Astrocyte (in vitro differentiated cells and primary cell): ENCODE measurements at regions not wholly inside any gene's neighbourhood (a gene's known extent, or its start where the extent isn't known, plus 50 kb on each side); places are given as distances from the start of the nearest gene placed in this dataset.
"Not testable (repeated sequence)": the region's sequence is repeated elsewhere in the genome, so short reads cannot be mapped to it uniquely, and the experiment has no call there.

Experiments used
- DNase-seq: peaks from one replicate; pipeline ENCODE4 v3.0.0-alpha.2; 2010; ENCODE audit warnings: low read depth
- FAIRE-seq: peaks from 2 replicates; lab custom pipeline; 2011; peaks lifted over from hg19 to GRCh38; lab: Jason Lieb, UNC
- H2AFZ ChIP-seq: 2 replicates; pipeline ENCODE4 v1.6.0; 2012; ENCODE audit warnings: low read depth, low read length, inconsistent platforms
- H3K27ac ChIP-seq: 2 replicates; pipeline ENCODE4 v1.5.1; 2011; ENCODE audit warnings: low read depth, low read length, inconsistent platforms
- H3K27me3 ChIP-seq: 2 replicates; pipeline ENCODE4 v1.6.0; 2011; ENCODE audit warnings: low read length, inconsistent platforms; ENCODE audit not compliant: insufficient read depth
- H3K36me3 ChIP-seq: 2 replicates; pipeline ENCODE4 v1.5.1; 2011; ENCODE audit warnings: low read length, inconsistent platforms; ENCODE audit not compliant: insufficient read depth
- H3K4me1 ChIP-seq: 2 replicates; pipeline ENCODE4 v1.5.1; 2011; ENCODE audit warnings: low read length, inconsistent platforms; ENCODE audit not compliant: insufficient read depth
- H3K4me2 ChIP-seq: 2 replicates; pipeline ENCODE4 v1.6.0; 2012; ENCODE audit warnings: low read length, inconsistent platforms
- H3K4me3 ChIP-seq: 2 replicates; pipeline ENCODE4 v1.5.1; 2011; ENCODE audit warnings: low read depth, mild to moderate bottlenecking, low read length, inconsistent platforms; ENCODE audit not compliant: insufficient read depth
- H3K79me2 ChIP-seq: 2 replicates; pipeline ENCODE4 v1.6.0; 2012; ENCODE audit warnings: mild to moderate bottlenecking, low read length, inconsistent platforms; ENCODE audit not compliant: insufficient read depth
- H3K9ac ChIP-seq: 2 replicates; pipeline ENCODE4 v1.6.0; 2012; ENCODE audit warnings: mild to moderate bottlenecking, low read length, inconsistent platforms
- H3K9me3 ChIP-seq: 2 replicates; pipeline ENCODE4 v1.5.1; 2012; ENCODE audit warnings: low read depth, mild to moderate bottlenecking, low read length, inconsistent platforms; ENCODE audit not compliant: insufficient read depth
- H4K20me1 ChIP-seq: 2 replicates; pipeline ENCODE4 v1.6.0; 2012; ENCODE audit warnings: low read length, inconsistent platforms; ENCODE audit not compliant: insufficient read depth
- H3K27ac Mint-ChIP-seq: one replicate; pipeline ENCODE4 v1.8.0; 2021; ENCODE audit warnings: mild to moderate bottlenecking, mixed read lengths; ENCODE audit not compliant: unreplicated experiment
- H3K27me3 Mint-ChIP-seq: one replicate; pipeline ENCODE4 v1.8.0; 2021; ENCODE audit warnings: low read depth, mixed read lengths; ENCODE audit not compliant: unreplicated experiment
- H3K36me3 Mint-ChIP-seq: one replicate; pipeline ENCODE4 v1.8.0; 2021; ENCODE audit warnings: low read depth, mixed read lengths; ENCODE audit not compliant: unreplicated experiment
- H3K4me1 Mint-ChIP-seq: one replicate; pipeline ENCODE4 v1.8.0; 2021; ENCODE audit warnings: low read depth, mixed read lengths; ENCODE audit not compliant: unreplicated experiment
- H3K4me3 Mint-ChIP-seq: one replicate; pipeline ENCODE4 v1.8.0; 2021; ENCODE audit warnings: mild to moderate bottlenecking, moderate library complexity, mixed read lengths; ENCODE audit not compliant: unreplicated experiment
- H3K9me3 Mint-ChIP-seq: one replicate; pipeline ENCODE4 v1.8.0; 2021; ENCODE audit warnings: mild to moderate bottlenecking, mixed read lengths; ENCODE audit not compliant: unreplicated experiment
- EZH2 ChIP-seq: IDR thresholded peaks from 2 replicates; pipeline ENCODE4 v1.6.1; 2012; ENCODE audit warnings: mild to moderate bottlenecking, low read length, inconsistent platforms; ENCODE audit not compliant: insufficient read depth
- TF ChIP-seq, protein P1 (sequence below): IDR thresholded peaks from 2 replicates; pipeline ENCODE4 v1.5.1; 2011; ENCODE audit warnings: low read depth, mild to moderate bottlenecking, inconsistent platforms, low read length, moderate library complexity; ENCODE audit not compliant: insufficient read depth

DNA sequence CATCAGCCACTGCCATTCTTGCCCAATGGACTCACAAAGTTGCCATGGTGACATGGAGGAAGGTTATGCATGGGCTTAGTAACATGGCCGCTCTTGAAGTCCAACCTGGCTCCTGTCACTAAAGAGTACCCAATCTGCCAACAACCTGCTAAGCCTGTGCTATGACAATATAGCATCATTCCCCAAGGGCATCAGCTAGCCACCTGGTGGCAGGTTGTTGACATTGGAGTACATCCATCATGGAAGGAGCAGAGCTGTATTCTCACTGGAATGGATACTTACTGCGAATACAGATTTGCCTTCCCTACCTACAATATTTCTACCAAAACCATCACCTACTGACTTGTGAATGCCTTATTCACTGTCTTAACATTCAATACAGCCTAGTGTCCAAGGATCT is 138.9 kb upstream of the RORA start:
- peaks cover under 1% of the 10 kb centered on the region for H3K27me3 Mint-ChIP-seq
- H3K4me3 Mint-ChIP-seq = no peak overlapping the region
- Histone ChIP-seq H3K4me2 (no peak overlapping the region), H3K36me3 (no peaks in the 10 kb centered on the region), H3K9me3 (no peaks in the 10 kb centered on the region), H3K79me2 (no peaks in the 10 kb centered on the region), H3K27me3 (no peaks in the 10 kb centered on the region), H3K4me3 (no peak overlapping the region), H2AFZ (no peak overlapping the region), H3K4me1 (no peaks in the 10 kb centered on the region), H3K9ac (no peak overlapping the region), H4K20me1 (no peaks in the 10 kb centered on the region), H3K27ac (no peak overlapping the region)
- TF ChIP-seq, protein P1, sequence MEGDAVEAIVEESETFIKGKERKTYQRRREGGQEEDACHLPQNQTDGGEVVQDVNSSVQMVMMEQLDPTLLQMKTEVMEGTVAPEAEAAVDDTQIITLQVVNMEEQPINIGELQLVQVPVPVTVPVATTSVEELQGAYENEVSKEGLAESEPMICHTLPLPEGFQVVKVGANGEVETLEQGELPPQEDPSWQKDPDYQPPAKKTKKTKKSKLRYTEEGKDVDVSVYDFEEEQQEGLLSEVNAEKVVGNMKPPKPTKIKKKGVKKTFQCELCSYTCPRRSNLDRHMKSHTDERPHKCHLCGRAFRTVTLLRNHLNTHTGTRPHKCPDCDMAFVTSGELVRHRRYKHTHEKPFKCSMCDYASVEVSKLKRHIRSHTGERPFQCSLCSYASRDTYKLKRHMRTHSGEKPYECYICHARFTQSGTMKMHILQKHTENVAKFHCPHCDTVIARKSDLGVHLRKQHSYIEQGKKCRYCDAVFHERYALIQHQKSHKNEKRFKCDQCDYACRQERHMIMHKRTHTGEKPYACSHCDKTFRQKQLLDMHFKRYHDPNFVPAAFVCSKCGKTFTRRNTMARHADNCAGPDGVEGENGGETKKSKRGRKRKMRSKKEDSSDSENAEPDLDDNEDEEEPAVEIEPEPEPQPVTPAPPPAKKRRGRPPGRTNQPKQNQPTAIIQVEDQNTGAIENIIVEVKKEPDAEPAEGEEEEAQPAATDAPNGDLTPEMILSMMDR = no peak
- TF ChIP-seq EZH2 = no peak
- no peak for DNase-seq
- no peaks in the 10 kb centered on the region for H3K4me1 Mint-ChIP-seq
- no peak for FAIRE-seq
- H3K36me3 Mint-ChIP-seq = no peaks in the 10 kb centered on the region
- H3K27ac Mint-ChIP-seq = no peak overlapping the region
- H3K9me3 Mint-ChIP-seq = peaks cover 2% of the 10 kb centered on the region

DNA sequence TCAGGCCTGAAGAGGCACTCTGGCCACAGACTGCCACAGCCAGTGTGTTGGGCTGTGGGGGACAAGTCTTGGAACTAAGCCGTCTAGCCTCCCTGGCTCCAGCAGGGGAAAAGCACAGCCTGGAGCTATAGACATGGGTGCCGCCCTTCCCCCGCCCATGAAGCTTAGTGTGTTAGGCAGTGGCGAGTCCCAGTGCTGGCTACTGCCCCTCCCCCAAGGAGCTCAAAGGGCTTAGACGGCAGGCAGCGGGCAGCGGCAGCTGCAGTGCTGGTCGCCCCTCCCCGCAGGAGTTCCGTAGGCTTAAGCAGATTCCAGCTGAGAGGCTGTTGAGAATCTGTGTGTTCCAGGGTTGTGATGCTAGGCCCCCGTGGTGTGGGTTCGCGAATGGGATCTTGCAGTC is 135.8 kb upstream of the RORA start:
- H3K79me2 ChIP-seq = no peaks in the 10 kb centered on the region
- no peak for FAIRE-seq
- H3K27me3 Mint-ChIP-seq = no peaks in the 10 kb centered on the region
- H3K4me3 Mint-ChIP-seq = no peak overlapping the region
- DNase-seq = no peak
- H3K4me1 ChIP-seq = no peaks in the 10 kb centered on the region
- H3K27me3 ChIP-seq = no peaks in the 10 kb centered on the region
- H3K36me3 ChIP-seq = no peaks in the 10 kb centered on the region
- H3K9me3 ChIP-seq = no peaks in the 10 kb centered on the region
- H3K4me1 Mint-ChIP-seq = no peaks in the 10 kb centered on the region
- no peak overlapping the region for H2AFZ ChIP-seq
- no peak for TF ChIP-seq EZH2
- TF ChIP-seq, protein P1 = no peak
- no peaks in the 10 kb centered on the region for H4K20me1 ChIP-seq
- peaks cover 2% of the 10 kb centered on the region for H3K9me3 Mint-ChIP-seq
- H3K27ac ChIP-seq = no peak overlapping the region
- no peaks in the 10 kb centered on the region for H3K36me3 Mint-ChIP-seq
- no peak overlapping the region for H3K4me3 ChIP-seq
- no peak overlapping the region for H3K9ac ChIP-seq
- no peak overlapping the region for H3K4me2 ChIP-seq
- no peak overlapping the region for H3K27ac Mint-ChIP-seq

DNA sequence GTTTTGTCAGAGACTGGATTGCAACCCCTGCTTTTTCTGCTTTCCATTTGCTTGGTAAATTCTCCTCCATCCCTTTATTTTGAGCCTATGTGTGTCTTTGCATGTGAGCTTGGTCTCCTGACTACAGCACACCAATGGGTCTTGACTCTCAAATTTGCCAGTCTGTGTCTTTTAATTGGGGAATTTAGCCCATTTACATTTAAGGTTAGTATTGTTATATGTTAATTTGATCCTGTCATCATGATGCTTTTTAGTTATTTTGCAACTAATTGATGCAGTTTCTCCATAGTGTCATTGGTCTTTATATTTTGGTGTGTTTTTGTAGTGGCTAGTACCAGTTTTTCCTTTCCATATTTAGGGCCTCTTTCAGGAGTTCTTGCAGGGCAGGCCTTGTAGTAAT is 133.8 kb upstream of the RORA start:
- H3K36me3 Mint-ChIP-seq = not testable (repeated sequence)

More for the DNA sequence above, 133.8 kb upstream of the RORA start:
- H3K27ac ChIP-seq, H2AFZ ChIP-seq, FAIRE-seq, H3K4me1 Mint-ChIP-seq, H3K4me3 ChIP-seq, H3K27ac Mint-ChIP-seq, H3K4me1 ChIP-seq, H3K9me3 ChIP-seq, H4K20me1 ChIP-seq, H3K9me3 Mint-ChIP-seq, H3K4me2 ChIP-seq, H3K27me3 ChIP-seq, H3K79me2 ChIP-seq, DNase-seq, H3K27me3 Mint-ChIP-seq, H3K4me3 Mint-ChIP-seq, H3K9ac ChIP-seq, H3K36me3 ChIP-seq: not testable (repeated sequence)
